NCI-H748 (cell line): ENCODE measurements at regions not wholly inside any gene's neighbourhood (a gene's known extent, or its start where the extent isn't known, plus 50 kb on each side); places are given as distances from the start of the nearest gene placed in this dataset.
"Not testable (repeated sequence)": the region's sequence is repeated elsewhere in the genome, so short reads cannot be mapped to it uniquely, and the experiment has no call there.

Experiments used
- DNase-seq: peaks from one replicate; lab custom pipeline; 2025; ENCODE audit not compliant: unreplicated experiment; lab: John Stamatoyannopoulos, UW

DNA sequence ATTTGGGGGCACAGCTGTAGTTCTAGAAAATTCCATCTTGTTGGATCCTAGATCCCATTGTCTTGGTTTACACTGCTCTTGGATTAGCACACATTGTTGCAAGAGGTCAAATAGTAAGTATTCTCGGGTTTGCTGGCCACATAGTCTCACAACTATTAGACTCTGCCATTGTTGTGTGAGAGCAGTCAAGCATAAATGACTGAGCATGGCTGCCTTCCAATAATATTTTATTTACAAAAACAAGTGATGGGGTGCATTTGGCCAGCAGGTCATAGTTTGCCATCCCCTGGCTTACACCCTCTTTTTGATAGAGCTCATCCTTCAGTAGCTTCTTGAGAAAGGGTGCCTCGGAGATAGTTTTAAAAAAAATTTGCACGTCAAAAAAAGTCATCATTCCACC lies 77.9 kb upstream of the ALX4 start:
- no peak for DNase-seq

DNA sequence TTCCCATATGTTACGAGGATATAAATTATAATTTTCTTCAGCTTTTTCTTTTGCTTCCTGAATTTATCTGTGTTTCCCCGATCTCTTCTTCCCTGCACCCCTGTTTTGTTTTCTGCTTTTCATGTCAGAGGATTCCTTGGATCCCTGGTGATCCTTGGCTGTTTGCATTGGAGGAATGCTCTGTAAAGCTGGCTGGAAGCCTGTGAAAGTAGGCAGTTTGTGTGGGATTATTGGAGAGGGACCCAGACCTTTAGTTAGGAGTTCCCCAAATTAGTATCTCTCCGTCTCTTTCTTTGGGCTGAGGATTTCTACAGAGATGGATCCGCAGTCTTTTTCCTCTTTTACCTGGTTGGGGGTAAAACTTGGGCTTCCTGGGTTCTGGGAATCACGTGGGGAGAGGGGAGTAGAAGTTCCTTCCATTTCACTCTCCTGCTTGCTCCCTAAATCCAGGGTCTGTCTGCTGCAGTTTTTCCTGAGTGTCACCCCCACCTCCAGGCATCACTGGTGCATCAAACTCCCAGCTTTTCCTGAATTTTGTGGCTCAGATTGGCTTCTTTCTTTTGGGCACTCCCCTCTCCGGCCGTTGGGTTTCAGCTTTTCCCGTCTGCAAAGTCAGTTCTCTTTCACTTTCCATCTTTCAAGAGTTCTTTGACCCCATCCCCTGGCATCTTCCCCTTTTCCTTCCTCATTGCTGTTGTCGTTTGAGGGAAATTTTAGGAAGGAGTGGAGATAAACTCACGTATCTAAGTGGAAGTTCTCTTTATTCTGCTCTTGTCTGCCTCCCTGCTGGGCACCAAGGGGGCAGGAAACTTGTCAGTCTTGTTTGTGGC lies 79.1 kb upstream of the ALX4 start:
- no peak for DNase-seq

DNA sequence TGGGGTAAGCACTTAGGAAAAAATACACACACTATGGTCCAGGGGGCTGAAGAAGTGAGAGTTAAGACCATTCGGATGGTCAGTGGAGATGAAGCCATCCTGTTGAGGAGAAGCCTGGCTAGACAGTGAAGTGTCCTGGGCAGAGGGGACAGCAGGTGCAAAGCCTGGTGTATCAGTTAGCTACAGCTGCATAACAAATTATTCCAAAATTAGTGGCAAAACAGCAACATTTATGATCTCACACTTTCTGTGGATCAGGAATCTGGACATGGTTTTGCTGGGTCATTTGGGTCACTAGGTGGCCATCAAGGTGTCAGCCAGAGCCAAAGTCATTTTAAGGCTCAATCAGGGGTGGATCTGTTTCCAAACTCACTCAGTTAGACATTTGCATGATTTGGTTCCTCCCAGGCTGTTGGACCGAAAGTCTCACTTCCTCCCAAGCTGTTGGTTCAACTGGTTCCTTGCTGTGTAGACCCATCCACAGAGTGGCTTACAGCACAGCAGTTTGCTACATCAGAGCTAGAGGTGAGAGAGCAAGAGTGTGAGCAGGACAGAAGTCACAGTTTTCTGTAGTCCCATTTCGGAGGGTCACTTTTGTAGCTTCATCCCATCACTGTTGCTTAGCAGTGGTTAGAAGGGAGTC lies 80.1 kb upstream of the ALX4 start:
- DNase-seq, result no peak

DNA sequence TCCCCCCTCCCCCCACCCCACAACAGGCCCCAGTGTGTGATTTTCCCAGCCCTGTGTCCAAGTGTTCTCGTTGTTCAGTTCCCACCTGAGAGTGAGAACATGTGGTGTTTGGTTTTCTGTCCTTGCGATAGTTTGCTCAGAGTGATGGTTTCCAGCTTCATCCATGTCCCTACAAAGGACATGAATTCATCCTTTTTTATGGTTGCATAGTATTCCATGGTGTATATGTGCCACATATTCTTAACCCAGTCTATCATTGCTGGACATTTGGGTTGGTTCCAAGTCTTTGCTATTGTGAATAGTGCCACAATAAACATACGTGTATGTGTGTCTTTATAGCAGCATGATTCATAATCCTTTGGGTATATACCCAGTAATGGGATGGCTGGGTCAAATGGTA lies 81.1 kb upstream of the ALX4 start:
- not testable (repeated sequence) for DNase-seq

DNA sequence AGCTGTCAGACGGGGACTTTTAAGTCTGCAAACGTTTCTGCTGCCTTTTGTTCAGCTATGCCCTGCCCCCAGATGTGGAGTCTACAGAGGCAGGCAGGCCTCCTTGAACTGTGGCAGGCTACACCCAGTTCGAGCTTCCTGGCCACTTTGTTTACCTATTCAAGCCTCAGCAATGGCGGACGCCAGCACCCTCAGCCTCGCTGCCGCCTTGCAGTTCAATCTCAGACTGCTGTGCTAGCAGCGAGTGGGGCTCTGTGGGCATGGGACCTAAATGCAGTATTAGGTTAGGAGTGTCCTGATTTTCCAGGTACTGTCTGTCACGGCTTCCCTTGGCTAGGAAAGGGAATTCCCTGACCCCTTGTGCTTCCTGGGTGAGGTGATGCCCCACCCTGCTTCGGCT lies 86.8 kb upstream of the ALX4 start:
- DNase-seq, result not testable (repeated sequence)

DNA sequence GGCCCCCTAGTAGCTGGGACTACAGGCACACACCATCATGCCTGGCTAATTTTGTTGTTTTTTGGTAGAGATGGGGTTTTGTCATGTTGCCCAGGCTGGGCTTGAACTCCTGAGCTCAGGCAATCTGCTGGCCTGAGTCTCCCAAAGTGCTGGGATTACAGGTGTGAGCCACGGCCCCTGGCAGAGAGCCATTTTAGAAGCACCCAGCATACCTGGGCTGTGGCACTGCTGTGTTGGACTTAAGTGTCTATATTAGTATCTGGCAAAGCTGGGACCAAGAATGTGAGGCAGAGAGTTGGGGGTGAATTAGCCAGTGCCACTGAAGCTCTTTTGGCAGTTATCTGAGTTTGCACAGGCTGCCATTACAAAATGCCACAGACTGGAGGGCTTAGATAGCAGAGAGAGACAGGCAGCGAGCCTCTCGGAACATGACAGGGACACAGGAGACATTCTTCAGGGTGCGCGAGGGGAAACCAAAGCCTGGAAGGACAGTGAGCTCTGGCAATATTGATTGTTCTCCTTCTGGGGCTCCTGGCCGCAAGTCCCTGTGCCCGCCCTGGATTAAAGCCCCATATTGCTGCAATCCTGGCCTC lies 87.7 kb upstream of the ALX4 start:
- DNase-seq, result no peak

DNA sequence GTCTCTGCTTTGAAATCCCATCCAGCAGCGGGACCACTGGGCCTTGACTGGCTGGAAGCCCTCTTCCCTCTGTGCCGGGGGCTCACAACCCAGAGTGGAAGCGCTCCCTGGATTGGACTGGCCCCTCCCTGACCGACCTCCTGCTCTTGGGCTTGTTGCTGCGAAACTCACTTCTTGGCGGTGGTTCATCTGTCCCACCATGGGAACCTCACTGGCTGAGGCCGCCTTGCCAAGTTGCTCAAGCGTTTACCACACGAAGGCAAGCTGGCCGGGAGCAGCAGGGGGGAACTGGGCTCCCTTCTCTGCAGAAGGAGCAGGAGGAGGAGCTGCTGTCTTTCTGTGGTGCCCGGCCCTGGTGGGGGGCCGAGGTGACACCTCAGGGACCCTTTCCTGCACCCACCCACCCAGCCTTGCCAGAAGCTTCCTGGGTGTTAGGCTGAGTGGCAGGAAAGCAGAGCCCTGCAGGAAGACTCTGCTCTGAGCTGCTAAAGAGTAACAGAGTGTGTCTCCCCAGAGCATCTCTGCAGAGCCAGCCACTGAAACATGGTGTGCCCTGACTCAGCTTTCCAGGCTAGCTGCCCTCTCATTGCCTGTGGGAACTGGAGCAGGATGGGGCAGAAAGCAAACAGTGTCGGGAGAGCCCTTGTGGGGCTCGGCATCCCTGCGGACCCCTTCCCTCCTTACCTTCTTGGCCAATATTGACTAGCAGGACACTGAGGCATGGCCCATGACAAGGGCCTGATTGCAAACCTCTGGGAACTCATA lies 88.5 kb upstream of the ALX4 start:
- no peak for DNase-seq

DNA sequence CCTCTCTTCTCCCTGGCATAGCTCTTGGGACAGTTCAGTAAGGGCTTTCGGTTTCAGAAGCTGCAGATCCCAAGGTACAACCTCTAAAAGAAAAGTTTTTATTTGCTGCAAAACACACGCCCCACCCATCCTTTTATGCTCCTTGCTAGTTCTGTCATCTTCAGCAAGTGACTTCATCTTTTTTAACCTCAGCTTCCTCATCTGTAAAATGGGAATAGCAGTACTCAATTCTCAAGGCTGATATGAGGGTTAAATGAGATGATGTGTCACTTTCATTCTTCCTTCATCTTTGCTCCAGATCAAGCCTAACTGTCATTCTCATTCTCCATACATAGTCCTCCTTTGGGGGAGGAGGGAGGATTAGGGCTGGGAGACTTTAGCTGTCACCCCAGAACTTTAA lies 90.0 kb upstream of the ALX4 start:
- DNase-seq, result no peak

DNA sequence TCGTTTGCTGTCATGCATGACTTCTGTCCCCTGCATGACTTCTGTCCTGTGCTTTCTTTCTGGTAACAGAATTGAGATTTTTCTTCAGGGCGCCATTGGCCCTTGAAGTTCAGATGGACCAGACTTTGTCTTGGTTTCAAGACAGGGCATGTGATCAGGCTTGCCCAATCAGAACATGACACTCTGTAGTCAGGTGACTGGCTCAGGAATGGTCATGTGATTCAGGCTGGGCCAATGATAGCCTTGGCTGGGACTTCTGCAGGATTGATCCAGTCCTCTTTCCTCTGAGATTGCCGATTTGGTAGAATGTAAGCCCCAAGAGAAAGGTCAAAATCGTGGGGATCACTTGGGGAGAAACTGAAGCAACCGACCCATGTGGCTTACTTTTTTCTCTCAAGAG lies 90.5 kb upstream of the ALX4 start:
- DNase-seq, result no peak

DNA sequence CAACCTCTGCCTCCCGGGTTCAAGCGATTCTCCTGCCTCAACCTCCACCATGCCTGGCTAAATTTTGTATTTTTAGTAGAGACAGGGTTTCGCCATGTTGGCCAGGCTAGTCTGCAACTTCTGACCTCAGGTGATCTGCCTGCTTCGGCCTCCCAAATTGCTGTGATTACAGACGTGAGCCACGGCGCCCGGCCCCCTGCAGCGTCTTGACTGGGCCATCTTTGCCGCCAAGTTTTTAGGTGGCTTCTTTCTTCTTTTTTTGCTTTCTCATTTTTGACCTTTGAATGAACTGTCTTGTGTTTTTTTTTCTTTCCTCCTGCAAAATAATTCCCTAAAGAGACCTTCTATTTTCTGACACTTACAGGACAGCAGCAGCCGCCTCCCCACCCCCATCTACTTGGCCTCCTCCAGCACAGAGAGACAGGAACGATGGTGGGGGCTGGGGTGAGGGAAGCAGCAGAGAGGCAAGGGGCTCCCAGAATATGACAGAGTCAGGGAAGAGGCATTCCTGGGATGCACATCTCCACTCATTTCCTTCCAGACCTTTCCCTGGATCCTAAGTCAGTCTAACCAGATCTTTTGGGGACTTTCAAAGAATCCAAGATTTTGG lies 92.6 kb upstream of the ALX4 start:
- no peak for DNase-seq

DNA sequence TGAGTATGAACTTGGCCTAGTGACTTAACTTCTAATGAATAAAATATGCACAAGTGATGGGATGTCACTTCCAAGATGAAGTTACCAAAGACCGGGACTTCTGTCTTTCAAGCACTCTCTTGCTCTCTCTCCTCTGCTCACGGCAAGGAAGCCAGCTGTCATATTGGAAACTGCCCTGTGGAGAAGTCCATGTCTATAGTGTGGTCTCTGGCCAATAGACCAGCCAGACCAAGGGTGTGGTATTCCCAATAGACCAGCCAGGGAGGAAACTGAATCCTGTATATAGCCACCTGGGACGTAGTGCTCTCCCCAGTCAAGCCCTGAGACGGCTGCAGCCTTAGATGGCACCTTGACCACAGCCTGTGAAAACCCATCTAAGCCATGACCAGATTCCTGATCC lies 93.2 kb upstream of the ALX4 start:
- no peak for DNase-seq

DNA sequence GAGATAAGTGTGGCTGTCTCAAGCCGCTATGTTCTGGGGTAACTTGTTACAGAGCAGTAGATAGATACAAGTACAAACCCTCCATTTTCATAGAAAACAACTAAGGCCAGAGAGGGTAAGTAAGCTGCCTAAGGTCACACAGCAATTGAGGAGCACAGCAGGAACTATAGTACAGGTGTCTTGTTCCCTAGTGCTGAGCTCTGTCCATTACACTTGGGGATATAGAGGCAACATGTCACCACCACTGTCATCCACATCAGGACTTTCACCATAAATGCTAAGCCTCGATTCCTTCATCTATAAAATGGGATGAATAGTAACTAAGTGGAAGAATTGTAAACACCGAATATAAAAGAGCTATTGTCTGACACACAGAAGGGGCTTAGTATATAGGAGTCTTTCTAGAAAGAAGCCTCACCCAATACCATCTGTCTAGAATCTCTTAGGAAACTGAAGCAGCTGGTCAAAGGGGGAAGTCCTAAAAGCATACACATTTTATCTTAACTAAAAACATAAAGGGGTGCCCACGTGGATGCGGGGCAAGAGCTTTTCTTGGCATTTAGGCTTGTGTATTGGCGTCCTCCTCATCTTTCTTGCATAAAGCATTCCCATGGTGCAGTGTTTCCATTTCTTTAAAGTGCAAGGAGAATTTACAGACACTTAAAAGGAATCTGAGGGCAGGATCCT lies 93.8 kb upstream of the ALX4 start:
- DNase-seq, result no peak

DNA sequence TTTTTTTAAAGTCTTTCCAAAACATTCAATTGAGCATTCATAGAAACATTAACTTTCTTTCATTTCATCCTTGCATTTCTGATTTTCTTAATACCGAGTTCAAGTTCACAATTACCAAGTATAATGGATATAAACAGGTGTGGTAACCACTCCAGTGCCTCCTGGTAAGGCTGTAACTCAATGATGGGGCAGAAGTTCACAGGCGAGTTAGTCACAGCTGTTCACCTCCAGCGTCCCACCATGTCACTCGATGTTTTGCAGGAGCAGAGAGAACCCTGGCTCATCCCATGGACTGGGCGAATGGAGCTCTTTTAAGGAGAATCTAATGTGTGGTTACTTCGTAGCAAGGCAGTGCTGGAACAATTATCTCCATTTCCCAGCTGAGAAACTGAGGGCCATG lies 94.4 kb upstream of the ALX4 start:
- no peak for DNase-seq

DNA sequence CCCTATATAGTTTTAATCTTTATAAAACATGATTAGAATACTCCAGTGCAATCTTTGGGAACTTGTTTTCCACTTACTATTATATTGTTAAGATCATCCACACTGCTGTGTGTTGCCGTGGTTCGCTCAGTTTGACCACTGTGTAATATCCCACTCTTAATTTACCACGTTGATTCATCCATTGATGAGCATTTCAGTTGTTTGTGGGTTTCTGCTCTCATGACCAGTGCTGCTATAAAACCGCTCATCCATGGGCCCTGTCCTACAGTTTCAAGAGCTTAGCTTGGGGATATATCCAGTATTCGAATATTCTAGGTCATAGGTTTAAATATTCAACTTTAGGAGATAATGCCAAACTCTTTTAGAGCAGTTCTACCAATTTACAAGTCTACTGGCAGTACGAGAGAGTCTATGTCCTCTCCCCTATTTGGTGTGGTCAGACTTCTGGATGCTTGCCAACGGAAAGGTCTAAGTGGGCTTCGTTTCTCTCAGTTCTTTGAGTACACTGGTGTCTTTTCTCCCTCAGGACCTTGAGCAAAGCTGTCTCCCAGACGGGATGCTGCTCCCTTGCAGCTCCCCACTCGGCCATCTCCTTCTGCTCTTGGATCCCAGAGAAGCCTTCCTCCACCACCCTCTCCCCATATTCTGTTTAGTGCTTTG lies 94.9 kb upstream of the ALX4 start:
- DNase-seq, result no peak

DNA sequence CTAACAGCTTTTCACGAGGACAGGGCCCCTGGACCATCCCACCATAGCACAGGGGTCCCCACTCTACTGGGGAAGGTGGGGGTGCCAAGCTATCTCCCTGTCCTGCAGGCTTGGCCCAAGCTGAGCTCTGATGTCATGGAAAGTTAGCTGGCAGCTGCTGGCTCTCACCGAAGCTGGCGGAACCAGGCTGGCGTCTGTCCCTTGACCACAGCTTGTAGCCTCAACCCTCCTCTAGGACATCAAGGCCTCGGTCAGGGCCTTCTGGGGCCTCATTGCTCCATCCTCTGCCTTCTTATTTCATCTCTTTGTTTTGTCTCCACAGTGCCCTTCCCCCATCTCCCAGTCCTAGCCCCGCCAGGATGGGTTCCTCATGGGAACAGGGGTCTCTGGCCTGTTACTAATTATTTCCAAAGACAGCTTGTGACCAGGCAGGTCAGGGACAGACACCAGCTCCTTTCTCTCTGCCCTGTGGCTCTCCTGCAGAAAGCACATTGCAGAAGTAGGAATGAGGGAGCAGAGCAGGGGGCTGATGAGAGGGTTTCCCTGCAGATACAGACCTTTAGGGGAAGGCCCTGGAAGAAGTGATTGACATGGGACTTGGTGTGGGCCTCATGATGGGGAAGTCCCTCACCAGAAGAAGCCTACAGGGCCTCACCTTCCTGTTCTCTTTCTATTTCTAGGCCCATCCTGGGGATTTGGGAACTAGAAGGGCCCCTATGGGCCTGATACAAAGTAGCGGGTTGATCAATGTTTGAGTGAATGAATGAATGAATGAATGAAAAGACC lies 97.5 kb upstream of the ALX4 start:
- no peak for DNase-seq

DNA sequence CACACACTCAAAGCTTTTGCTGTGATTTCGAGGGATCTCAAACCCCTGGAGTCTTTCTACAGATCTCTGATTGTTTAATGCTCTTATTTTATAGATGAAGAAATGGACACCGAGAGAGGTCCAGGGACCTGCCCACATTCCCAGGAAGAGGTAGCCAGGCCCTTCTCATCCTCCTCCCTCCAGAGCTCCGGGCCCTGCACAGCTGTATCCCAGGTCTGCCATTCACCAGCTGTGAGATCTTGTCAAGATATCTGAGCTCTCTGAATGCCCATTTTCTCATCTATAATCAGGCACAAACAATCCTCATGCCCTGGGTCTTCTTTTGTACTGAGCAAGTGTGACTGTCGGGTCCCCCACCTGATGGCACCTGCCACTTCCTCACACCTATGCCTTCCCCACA lies 98.2 kb upstream of the ALX4 start:
- DNase-seq, result no peak

DNA sequence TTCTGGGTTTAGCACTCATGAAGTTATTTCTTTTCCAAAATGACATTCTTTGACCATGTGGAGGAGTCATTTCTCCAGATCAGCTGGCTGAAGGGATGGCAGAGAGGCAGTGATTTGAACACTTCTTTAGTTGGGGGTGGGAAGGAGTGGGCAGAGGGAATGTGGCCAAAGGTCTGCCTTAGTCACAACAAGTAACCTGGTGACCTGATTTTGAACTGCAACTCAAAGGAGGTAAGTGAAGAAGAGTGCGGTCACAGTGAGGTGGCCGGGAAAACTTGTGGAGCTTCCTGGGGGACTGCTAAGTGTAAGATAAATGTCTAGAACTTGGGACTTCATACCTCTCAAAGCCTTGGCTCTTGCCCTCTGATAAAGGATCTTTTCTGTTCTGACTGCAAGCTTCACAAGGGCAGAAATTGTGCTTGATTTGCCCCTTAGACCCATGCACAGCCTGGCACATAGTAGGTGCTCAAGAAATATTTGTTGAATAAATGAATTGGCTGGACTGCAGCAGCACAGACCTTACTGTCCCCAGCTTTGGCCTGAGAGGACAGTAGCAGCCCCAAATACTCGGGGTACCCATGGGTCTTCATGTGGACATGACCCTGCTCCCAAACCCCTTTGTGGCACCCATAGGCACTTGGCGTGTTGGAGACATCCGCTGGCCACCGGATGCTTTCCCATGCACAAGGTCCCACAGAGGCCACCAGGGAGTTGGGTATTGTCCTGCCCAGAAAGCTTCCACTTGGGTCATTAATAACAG lies 99.0 kb upstream of the ALX4 start:
- no peak for DNase-seq

DNA sequence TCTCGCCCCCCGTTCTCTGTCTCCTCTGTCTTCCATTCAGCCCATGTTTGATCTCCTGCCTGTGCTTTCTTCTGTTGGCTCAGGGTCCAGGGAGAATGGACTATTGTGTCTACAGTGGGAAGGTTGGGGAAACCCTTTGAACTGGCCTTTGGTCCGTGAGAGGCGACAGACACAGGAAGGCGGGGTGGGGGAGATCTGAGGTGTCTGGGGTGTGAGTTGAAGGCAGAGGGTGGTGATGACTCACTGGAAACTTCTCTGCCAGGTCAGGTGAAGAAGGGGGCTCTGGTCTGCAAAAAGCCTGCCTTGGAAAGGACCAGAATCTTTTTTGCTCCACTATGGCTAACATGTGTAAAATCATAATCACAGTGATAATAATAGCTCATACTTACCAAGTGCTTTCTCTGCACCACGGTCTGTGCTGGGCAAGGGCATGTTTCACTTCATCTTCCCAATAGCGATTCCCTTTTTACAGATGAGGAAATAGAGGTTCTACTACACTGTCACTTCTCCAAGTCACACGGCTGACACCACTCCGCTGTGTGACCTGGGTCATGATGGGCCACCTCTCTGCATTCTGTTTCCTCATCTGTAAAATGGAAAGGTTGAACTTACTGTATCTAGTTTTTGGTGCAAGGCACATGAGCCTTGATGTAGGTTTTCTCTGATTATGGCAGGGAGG lies 99.8 kb upstream of the ALX4 start:
- no peak for DNase-seq
